Calu3 (cell line): ENCODE measurements at regions not wholly inside any gene's neighbourhood (a gene's known extent, or its start where the extent isn't known, plus 50 kb on each side); places are given as distances from the start of the nearest gene placed in this dataset.
"Not testable (repeated sequence)": the region's sequence is repeated elsewhere in the genome, so short reads cannot be mapped to it uniquely, and the experiment has no call there.

Experiments
- BruUV-seq: library from RNA; stranded (reverse); fragments of 400-500 nt; replicated peaks from 2 replicates; lab custom pipeline; 2021; lab: Mats Ljungman, UMichigan
- CTCF ChIA-PET: fragments of 300-600 bp; sonication (Branson Sonifier 250); formaldehyde crosslinking; loops from one replicate; lab custom pipeline; 2022; ENCODE audit warnings: antibody characterized with exemption; lab: Charles Lee
- DNase-seq: peaks from one replicate; pipeline ENCODE4 v3.0.0; 2022
- H3K27ac Mint-ChIP-seq: one replicate; pipeline ENCODE4 v1.8.0; 2022; ENCODE audit warnings: mixed read lengths; ENCODE audit not compliant: unreplicated experiment
- H3K27me3 Mint-ChIP-seq: one replicate; pipeline ENCODE4 v1.8.0; 2022; ENCODE audit warnings: mixed read lengths; ENCODE audit not compliant: unreplicated experiment
- H3K36me3 Mint-ChIP-seq: one replicate; pipeline ENCODE4 v1.8.0; 2022; ENCODE audit warnings: mild to moderate bottlenecking, moderate library complexity, mixed read lengths; ENCODE audit not compliant: insufficient read depth, unreplicated experiment
- H3K4me1 Mint-ChIP-seq: one replicate; pipeline ENCODE4 v1.8.0; 2022; ENCODE audit warnings: mild to moderate bottlenecking, low read depth, mixed read lengths; ENCODE audit not compliant: unreplicated experiment
- H3K4me3 Mint-ChIP-seq: one replicate; pipeline ENCODE4 v1.8.0; 2022; ENCODE audit warnings: mild to moderate bottlenecking, low read depth, moderate library complexity, mixed read lengths; ENCODE audit not compliant: unreplicated experiment
- H3K9me3 Mint-ChIP-seq: one replicate; pipeline ENCODE4 v1.8.0; 2022; ENCODE audit warnings: low read depth, mixed read lengths; ENCODE audit not compliant: unreplicated experiment
- intact Hi-C: fragments of 100-400 bp; cut with micrococcal nuclease; formaldehyde crosslinking; loops from one replicate; pipeline ENCODE4 v1.10.0; 2022; ENCODE audit not compliant: unreplicated experiment
- TF ChIP-seq, protein P1 (sequence below): fragments of 200-600 bp; IDR thresholded peaks from one replicate; pipeline ENCODE4 v1.8.0; 2022; ENCODE audit warnings: antibody characterized with exemption; ENCODE audit not compliant: unreplicated experiment

DNA sequence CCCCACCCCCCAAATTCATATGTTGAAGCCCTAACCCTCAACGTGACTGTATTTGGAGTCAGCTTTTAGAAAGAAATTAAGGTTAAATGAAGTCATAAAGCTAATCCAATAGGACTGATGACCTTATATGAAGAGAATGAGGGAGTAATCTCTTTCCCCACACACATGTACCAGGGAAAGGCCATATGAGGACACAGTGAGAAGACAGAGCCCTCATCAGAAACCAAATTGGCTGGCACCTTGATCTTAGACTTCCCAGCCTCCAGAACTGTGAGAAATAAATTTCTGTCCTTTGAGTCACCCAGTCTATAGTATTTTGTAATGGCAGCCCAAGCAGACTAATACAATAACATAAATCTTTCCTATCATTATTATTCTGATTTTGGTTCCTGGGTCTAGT is 194.7 kb upstream of the NANOGP8 start:
- CTCF ChIA-PET, result no interaction called here
- H3K4me3 Mint-ChIP-seq, result no peak overlapping the region
- TF ChIP-seq, protein P1, sequence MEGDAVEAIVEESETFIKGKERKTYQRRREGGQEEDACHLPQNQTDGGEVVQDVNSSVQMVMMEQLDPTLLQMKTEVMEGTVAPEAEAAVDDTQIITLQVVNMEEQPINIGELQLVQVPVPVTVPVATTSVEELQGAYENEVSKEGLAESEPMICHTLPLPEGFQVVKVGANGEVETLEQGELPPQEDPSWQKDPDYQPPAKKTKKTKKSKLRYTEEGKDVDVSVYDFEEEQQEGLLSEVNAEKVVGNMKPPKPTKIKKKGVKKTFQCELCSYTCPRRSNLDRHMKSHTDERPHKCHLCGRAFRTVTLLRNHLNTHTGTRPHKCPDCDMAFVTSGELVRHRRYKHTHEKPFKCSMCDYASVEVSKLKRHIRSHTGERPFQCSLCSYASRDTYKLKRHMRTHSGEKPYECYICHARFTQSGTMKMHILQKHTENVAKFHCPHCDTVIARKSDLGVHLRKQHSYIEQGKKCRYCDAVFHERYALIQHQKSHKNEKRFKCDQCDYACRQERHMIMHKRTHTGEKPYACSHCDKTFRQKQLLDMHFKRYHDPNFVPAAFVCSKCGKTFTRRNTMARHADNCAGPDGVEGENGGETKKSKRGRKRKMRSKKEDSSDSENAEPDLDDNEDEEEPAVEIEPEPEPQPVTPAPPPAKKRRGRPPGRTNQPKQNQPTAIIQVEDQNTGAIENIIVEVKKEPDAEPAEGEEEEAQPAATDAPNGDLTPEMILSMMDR, result no peak
- H3K9me3 Mint-ChIP-seq, result peaks cover 4% of the 10 kb centered on the region
- no TSS peak for BruUV-seq
- no peaks in the 10 kb centered on the region for H3K27me3 Mint-ChIP-seq
- DNase-seq, result no peak
- intact Hi-C loops, result no loop called here
- H3K4me1 Mint-ChIP-seq, result no peaks in the 10 kb centered on the region
- no peak overlapping the region for H3K27ac Mint-ChIP-seq
- no peaks in the 10 kb centered on the region for H3K36me3 Mint-ChIP-seq

DNA sequence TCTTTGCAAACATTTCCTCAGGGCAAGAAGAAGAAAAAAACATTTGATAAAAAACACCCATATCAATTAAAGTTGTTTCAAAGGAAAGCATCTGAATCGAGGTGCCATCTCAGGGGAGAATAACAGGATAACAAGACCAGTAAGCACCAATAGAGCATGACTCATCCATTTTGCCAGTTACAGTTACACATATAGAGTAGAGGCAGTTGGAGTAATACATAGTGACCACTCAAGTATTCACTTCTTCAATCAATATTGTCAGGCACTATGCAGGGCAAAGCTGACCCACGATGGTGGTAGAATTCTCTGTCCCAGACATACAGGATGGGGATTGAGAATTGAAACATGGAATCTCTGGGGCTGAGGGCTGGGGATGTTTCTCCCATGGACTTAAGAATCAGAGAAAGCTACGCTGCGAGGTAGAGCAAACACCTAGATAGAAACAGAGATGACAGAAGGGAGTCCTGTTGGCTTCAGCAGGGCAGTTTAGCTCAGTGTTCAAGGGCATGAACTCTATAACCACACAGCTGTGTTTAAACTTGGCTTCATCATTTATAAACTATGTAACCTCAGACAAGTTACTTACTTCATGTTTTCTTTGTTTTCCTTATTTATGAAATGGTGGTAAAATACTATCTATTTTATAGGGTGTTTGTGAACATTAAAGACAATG is 186.4 kb upstream of the NANOGP8 start:
- CTCF ChIA-PET, result no interaction called here
- TF ChIP-seq, protein P1, result no peak
- H3K27me3 Mint-ChIP-seq, result no peaks in the 10 kb centered on the region
- DNase-seq, result no peak
- no peaks in the 10 kb centered on the region for H3K4me1 Mint-ChIP-seq
- H3K27ac Mint-ChIP-seq, result no peak overlapping the region
- H3K9me3 Mint-ChIP-seq, result no peaks in the 10 kb centered on the region
- H3K36me3 Mint-ChIP-seq, result no peaks in the 10 kb centered on the region
- intact Hi-C loops, result no loop called here
- no TSS peak for BruUV-seq
- H3K4me3 Mint-ChIP-seq, result no peak overlapping the region

DNA sequence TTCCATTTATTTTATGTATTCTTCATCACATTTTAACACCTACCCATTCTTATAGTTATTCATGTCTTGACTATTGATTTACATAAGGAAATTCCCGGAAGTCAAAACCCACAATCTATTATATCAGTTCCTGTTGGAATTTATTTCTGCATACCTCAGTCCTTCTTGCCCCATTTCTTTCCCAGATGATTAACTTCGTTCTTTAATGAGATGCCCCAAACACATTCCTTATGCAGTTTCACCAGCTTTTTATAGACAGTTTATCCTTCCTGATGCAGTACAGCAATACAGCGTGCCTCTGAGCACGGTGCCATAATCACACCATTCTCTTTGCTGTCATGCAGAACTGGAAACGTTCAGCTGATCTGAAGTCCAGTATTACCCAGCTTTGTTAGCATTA is 175.8 kb upstream of the NANOGP8 start:
- CTCF ChIA-PET, result no interaction called here
- Mint-ChIP-seq H3K36me3 (no peaks in the 10 kb centered on the region), H3K4me1 (peaks cover 11% of the 10 kb centered on the region), H3K4me3 (no peak overlapping the region), H3K27ac (no peak overlapping the region), H3K9me3 (no peaks in the 10 kb centered on the region), H3K27me3 (no peaks in the 10 kb centered on the region)
- no TSS peak for BruUV-seq
- no peak for DNase-seq
- TF ChIP-seq, protein P1, result no peak
- intact Hi-C loops, result no loop called here

DNA sequence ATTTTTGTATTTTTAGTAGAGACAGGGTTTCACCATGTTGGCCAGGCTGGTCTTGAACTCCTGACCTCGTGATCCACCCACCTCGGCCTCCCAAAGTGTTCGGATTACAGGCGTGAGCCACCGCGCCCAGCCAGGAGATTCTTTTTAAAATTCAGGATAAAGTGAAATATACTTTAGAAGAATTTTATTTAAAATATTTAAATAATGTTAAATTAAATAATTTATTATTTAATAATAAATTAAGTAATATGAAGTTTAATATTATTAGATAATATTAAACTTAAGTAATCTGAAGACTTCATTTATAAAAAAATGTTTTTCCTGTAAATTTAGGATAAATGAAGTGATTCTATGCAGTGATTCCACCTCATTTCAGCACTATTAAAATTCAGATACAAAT is 175.2 kb upstream of the NANOGP8 start:
- H3K36me3 Mint-ChIP-seq, CTCF ChIA-PET, H3K27me3 Mint-ChIP-seq, H3K4me3 Mint-ChIP-seq, intact Hi-C loops, H3K27ac Mint-ChIP-seq, DNase-seq, BruUV-seq, H3K9me3 Mint-ChIP-seq: not testable (repeated sequence)
- H3K4me1 Mint-ChIP-seq, result peaks cover 11% of the 10 kb centered on the region

DNA sequence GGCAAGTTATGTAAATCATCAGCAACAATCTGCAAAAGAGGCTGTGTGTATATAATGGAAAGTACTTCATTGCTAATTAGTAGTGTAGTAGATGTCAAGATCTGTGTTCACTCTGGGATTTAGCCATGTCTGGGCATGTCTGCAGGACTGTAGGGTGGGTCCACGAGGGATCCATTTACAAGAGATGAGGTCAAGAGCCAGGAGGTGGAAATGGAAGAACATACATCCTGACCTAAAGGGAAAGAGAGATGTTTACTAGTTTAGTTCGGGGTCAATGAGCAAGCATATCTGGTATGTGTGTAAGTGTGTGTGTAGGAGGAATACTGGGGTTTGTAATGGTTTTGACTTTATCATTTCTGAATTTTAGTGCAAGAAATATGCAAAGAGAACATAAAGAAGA is 171.5 kb upstream of the NANOGP8 start:
- no peak for DNase-seq
- Mint-ChIP-seq H3K9me3 (no peaks in the 10 kb centered on the region), H3K4me1 (peaks cover 10% of the 10 kb centered on the region), H3K27me3 (no peaks in the 10 kb centered on the region), H3K36me3 (no peaks in the 10 kb centered on the region), H3K27ac (no peak overlapping the region), H3K4me3 (no peak overlapping the region)
- no TSS peak for BruUV-seq
- TF ChIP-seq, protein P1, result no peak
- CTCF ChIA-PET, result no interaction called here
- intact Hi-C loops, result no loop called here
